ENCODE measurements at regions not wholly inside any gene's neighbourhood (a gene's known extent, or its start where the extent isn't known, plus 50 kb on each side); places are given as distances from the start of the nearest gene placed in this dataset.

- DNase-seq (ENCODE audit: insufficient read length, low spot score): no peak
- FAIRE-seq: no peak
Observed at GRCh38 chr2:51158251-51158650, 126.3 kb upstream of the NRXN1 start.

- FAIRE-seq: no peak
- no peak for DNase-seq (ENCODE audit: insufficient read length, low spot score)
Observed at GRCh38 chr2:51153236-51153635, 121.3 kb upstream of the NRXN1 start.

GRCh38 chr2:51151490-51152140 lies 119.7 kb upstream of the NRXN1 start:
- FAIRE-seq (no peak), DNase-seq (ENCODE audit: insufficient read length, low spot score) (no peak)

- DNase-seq (ENCODE audit: insufficient read length, low spot score) (no peak), FAIRE-seq (no peak)
Observed at GRCh38 chr2:51149725-51150124, 117.8 kb upstream of the NRXN1 start.

DNA sequence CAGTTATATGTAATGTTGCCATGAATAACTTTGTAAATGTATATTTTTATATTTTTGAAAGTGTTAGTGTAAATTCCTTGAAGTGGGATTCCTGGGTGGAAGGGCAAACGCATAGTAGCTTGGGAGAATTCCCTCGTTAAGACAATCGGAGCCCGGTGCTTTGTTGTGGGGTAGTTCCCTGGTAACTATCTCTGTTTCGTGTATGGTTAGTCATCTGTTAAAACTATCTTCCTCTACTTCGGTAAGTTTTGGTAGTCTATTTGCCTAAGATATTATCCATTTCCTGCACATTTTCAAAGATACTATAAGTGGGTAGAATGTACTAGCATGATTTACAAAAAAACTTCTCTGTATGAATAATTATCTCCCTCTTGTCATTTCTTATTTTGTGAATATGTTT lies 113.8 kb upstream of the NRXN1 start:
- DNase-seq (ENCODE audit: insufficient read length, low spot score) (no peak), FAIRE-seq (no peak)

GRCh38 chr2:51120754-51121280 lies 88.9 kb upstream of the NRXN1 start:
- no peak for DNase-seq (ENCODE audit: insufficient read length, low spot score)
- no peak for FAIRE-seq

- DNase-seq (ENCODE audit: insufficient read length, low spot score): no peak
- FAIRE-seq: no peak
Observed at GRCh38 chr2:51111532-51111931, 79.6 kb upstream of the NRXN1 start.

GRCh38 chr2:51108794-51109193 lies 76.9 kb upstream of the NRXN1 start:
- no peak for FAIRE-seq
- no peak for DNase-seq (ENCODE audit: insufficient read length, low spot score)

GRCh38 chr2:51107841-51108240 lies 75.9 kb upstream of the NRXN1 start:
- DNase-seq (ENCODE audit: insufficient read length, low spot score): no peak
- no peak for FAIRE-seq

GRCh38 chr2:51105811-51106210 lies 73.9 kb upstream of the NRXN1 start:
- DNase-seq (ENCODE audit: insufficient read length, low spot score): no peak
- no peak for FAIRE-seq

GRCh38 chr2:51103205-51103604 lies 71.3 kb upstream of the NRXN1 start:
- DNase-seq (ENCODE audit: insufficient read length, low spot score) (no peak), FAIRE-seq (no peak)

DNA sequence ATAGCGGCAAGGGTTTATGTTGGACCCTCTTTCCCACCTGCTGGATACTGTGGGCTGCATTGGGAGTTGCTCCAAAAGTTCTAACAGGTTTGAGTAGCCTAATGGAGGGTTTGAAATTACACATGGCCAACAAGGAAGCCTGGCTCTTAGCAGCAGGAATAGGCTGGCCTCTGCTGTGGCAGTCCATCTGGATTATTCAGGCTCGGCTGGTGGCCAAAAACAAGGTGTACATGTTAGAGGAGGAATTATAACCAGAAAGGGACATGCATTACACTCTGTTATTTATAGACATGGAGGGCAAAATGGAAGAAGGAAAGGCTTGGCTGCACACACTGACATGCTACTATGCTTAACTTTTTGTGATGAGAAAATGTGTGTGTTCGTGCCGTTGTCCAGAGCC lies 61.1 kb upstream of the NRXN1 start:
- no peak for DNase-seq (ENCODE audit: insufficient read length, low spot score)
- FAIRE-seq: no peak

DNA sequence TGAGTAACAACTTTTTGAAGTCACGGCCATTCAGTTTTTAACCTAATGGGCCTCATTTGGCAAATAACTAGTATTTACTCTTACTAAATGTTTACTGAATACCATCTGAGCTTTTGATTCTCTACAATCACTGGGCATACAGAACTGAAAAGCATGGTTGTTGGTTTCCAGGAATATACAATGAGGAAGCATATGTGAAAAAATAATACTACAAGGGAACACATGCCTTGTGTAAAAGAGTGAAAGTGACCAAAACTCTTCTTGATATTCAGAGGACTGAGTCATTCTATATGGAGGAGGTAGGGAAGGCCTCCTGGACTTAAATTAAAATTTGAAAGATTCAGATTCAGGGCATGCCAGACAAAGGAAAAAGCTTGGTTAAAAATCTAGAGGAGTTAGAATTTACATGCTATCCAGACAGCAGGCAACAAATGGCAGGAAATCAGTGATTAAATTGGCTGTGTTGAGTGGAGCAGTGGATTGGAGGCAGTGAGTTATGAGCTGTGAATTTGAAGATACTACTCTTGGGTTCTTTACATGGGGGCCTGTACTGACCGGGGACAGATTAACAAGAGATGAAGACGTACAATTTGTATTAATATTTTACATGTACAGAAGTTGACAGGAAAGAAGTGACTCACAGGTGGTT lies 53.6 kb upstream of the NRXN1 start:
- FAIRE-seq (no peak), DNase-seq (ENCODE audit: insufficient read length, low spot score) (no peak)

DNA sequence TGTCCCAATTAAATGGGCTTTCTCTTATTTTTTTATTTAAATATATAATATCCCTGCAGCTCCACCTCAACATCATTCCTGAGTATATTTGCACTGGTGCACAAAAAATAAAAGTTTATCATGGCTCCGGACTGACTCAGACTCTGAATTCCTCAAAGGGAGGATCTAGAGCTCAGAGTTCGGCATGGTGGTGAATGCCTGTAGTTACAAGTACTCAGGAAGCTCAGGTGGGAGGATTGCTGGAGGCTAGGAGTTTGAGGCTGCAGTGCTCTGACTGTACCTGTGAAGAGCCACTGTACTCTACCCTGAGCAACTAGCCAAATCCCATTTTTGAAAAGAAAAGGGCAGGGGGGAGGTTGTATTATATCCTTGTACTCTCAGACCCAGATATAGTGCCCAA lies 52.8 kb upstream of the NRXN1 start:
- no peak for DNase-seq (ENCODE audit: insufficient read length, low spot score)
- FAIRE-seq: no peak

Measured in GM19239 (cell line).